ENCODE measurements at regions not wholly inside any gene's neighbourhood (a gene's known extent, or its start where the extent isn't known, plus 50 kb on each side); places are given as distances from the start of the nearest gene placed in this dataset.

DNA sequence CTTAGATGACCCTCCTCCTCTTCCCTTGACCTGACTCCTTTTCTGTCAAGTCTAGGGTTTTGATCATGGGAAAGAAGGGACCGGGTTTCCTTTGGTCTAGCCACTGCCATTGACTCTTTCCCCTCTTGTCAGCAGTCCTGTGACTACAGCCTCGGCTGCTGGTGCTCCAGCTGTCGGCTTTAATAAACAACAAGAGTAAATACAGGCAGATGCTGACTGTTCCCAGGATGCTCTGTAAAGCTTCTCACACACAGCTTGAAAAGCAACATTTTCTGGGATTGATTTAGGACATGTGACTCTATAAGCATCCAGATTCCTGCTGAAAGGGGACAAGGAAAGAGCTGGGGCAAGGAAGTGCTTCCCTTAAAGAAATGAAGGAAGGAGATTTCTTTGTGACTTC is 53.5 kb upstream of the CTTNBP2NL start:
- peaks cover 3% of the 10 kb centered on the region; the same call in 2 of the 3 replicates for H3K9me3 Mint-ChIP-seq
- no peak overlapping the region for H3K27ac Mint-ChIP-seq
- peaks cover 5% of the 10 kb centered on the region for H3K27me3 Mint-ChIP-seq (ENCODE audit: insufficient read depth, low read depth, poor library complexity)
- no peak overlapping the region for H3K4me3 Mint-ChIP-seq
- no peak overlapping the region for H2AFZ ChIP-seq
- H3K36me3 ChIP-seq (ENCODE audit: insufficient read depth): no peaks in the 10 kb centered on the region
- no peaks in the 10 kb centered on the region for H3K27me3 ChIP-seq (ENCODE audit: insufficient read depth)
- no peaks in the 10 kb centered on the region for H4K20me1 ChIP-seq (replicated peaks; ENCODE audit: insufficient read depth)
- ATAC-seq: no peak
- H3F3A ChIP-seq (replicated peaks; ENCODE audit: low read depth): no peaks in the 10 kb centered on the region
- H3K4me3 ChIP-seq: no peak overlapping the region
- DNase-seq (ENCODE audit: low spot score): no peak
- no peaks in the 10 kb centered on the region for H3K79me2 ChIP-seq (replicated peaks; ENCODE audit: insufficient read depth)
- H3K27ac ChIP-seq (ENCODE audit: low read depth): no peak overlapping the region
- H3K36me3 Mint-ChIP-seq (ENCODE audit: low read depth): no peaks in the 10 kb centered on the region
- no peaks in the 10 kb centered on the region for H3K4me1 ChIP-seq (ENCODE audit: insufficient read depth)
- no peaks in the 10 kb centered on the region for H3K4me1 Mint-ChIP-seq
- H3K9me2 ChIP-seq (ENCODE audit: insufficient read depth): no peaks in the 10 kb centered on the region
- no peak overlapping the region for H3K4me2 ChIP-seq
- TF ChIP-seq JUNB (IDR thresholded peaks at IDR 0.05; ENCODE audit: unreplicated experiment) (no peak), STAT1 (IDR thresholded peaks at IDR 0.05; ENCODE audit: unreplicated experiment) (no peak), POLR2AphosphoS5 (IDR thresholded peaks at IDR 0.05; ENCODE audit: low read depth) (no peak), NANOG (IDR thresholded peaks at IDR 0.05; ENCODE audit: borderline replicate concordance) (no peak)

DNA sequence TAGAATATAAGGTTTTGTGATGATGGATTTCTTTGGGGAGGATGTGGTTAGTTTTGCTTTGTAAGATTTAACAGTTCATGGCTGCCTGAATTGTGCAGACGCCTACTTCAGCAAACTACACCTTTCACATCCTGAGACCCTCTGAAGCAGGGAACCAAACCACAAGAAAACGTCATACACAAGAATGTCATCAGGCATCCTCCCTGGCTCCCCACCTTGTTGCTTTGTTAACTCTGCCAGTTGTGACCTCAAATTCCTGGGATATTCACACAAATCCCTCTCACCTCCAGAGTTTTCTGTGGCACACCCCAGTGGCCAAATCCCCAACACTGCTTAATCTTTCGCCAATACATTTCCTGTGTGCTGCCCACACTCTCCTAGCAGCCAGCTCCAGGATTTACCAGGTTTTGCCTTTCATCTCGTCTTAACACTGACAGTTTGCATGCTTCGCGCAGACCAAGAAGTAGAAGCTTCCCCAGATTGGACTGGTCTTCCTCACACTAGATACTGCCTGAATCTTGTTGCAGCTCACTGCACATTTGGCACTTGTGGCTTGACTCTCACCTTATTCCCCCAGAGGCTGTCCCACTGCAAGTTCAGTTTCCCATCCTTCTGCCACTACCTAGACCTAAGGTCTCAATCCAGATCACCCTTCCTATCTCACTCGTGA is 51.1 kb upstream of the CTTNBP2NL start:
- DNase-seq (ENCODE audit: low spot score) (peak; percentile 23), ATAC-seq (peak; percentile 33; the same call in 1 of the 3 replicates)
- peaks cover 3% of the 10 kb centered on the region; the same call in 2 of the 3 replicates for H3K9me3 Mint-ChIP-seq
- Histone ChIP-seq H3K36me3 (ENCODE audit: insufficient read depth) (no peaks in the 10 kb centered on the region), H3K27me3 (ENCODE audit: insufficient read depth) (no peaks in the 10 kb centered on the region), H3K4me1 (ENCODE audit: insufficient read depth) (no peaks in the 10 kb centered on the region), H2AFZ (peak overlapping the region; percentile 85; the same call in 1 of the 2 replicates), H3K79me2 (replicated peaks; ENCODE audit: insufficient read depth) (no peaks in the 10 kb centered on the region), H3K9me2 (ENCODE audit: insufficient read depth) (no peaks in the 10 kb centered on the region), H3F3A (replicated peaks; ENCODE audit: low read depth) (no peaks in the 10 kb centered on the region), H3K27ac (ENCODE audit: low read depth) (no peak overlapping the region), H3K4me2 (no peak overlapping the region), H3K4me3 (no peak overlapping the region), H4K20me1 (replicated peaks; ENCODE audit: insufficient read depth) (no peaks in the 10 kb centered on the region)
- H3K4me1 Mint-ChIP-seq: no peaks in the 10 kb centered on the region
- H3K27me3 Mint-ChIP-seq (ENCODE audit: insufficient read depth, low read depth, poor library complexity): no peaks in the 10 kb centered on the region
- H3K36me3 Mint-ChIP-seq (ENCODE audit: low read depth): no peaks in the 10 kb centered on the region
- TF ChIP-seq CREB1 (CRISPR knock-in tag; IDR thresholded peaks at IDR 0.05; ENCODE audit: low read depth) (no peak), STAT1 (IDR thresholded peaks at IDR 0.05; ENCODE audit: unreplicated experiment) (no peak)
- no peak overlapping the region for H3K27ac Mint-ChIP-seq
- no peak overlapping the region for H3K4me3 Mint-ChIP-seq
